ENCODE measurements at regions not wholly inside any gene's neighbourhood (a gene's known extent, or its start where the extent isn't known, plus 50 kb on each side); places are given as distances from the start of the nearest gene placed in this dataset.
"Not testable (repeated sequence)": the region's sequence is repeated elsewhere in the genome, so short reads cannot be mapped to it uniquely, and the experiment has no call there.

GRCh38 chr2:37759989-37760388, 88.5 kb upstream of the CDC42EP3 start:
- H3K4me3 ChIP-seq (ENCODE audit: low read length); intact Hi-C loops (cut with DNase I): not testable (repeated sequence)
- 96% methylated on average over 1 of the region's 1 CpG for WGBS

GRCh38 chr2:37760471-37760870, 89.0 kb upstream of the CDC42EP3 start:
- Histone ChIP-seq H3K27ac (ENCODE audit: low read length) (no peak overlapping the region), H3K4me3 (ENCODE audit: low read length) (no peak overlapping the region), H3K9me3 (ENCODE audit: control insufficient read depth, low read length) (no peaks in the 10 kb centered on the region), H3K27me3 (ENCODE audit: control insufficient read depth, insufficient read depth) (no peaks in the 10 kb centered on the region), H3K4me1 (ENCODE audit: control insufficient read depth, insufficient read depth, low read length) (no peaks in the 10 kb centered on the region)
- ATAC-seq, result no peak
- intact Hi-C loops (cut with DNase I), result no loop called here
- no peak for DNase-seq
- 75% methylated on average over 6 of the region's 6 CpGs for WGBS

More at GRCh38 chr2:37759989-37760388, 88.5 kb upstream of the CDC42EP3 start:
- not testable (repeated sequence) for H3K27ac ChIP-seq (ENCODE audit: low read length); DNase-seq; ATAC-seq; H3K27me3 ChIP-seq (ENCODE audit: control insufficient read depth, insufficient read depth); H3K9me3 ChIP-seq (ENCODE audit: control insufficient read depth, low read length); H3K4me1 ChIP-seq (ENCODE audit: control insufficient read depth, insufficient read depth, low read length)

- H3K4me1 ChIP-seq (ENCODE audit: control insufficient read depth, insufficient read depth, low read length); H3K9me3 ChIP-seq (ENCODE audit: control insufficient read depth, low read length); DNase-seq; H3K27ac ChIP-seq (ENCODE audit: low read length); ATAC-seq; H3K4me3 ChIP-seq (ENCODE audit: low read length); H3K27me3 ChIP-seq (ENCODE audit: control insufficient read depth, insufficient read depth); intact Hi-C loops (cut with DNase I): not testable (repeated sequence)
- WGBS, result 70% methylated on average over 2 of the region's 2 CpGs
Measured at GRCh38 chr2:37762281-37762680, 90.8 kb upstream of the CDC42EP3 start.

GRCh38 chr2:37764739-37765138, 93.3 kb upstream of the CDC42EP3 start:
- WGBS, result 13% methylated on average over 2 of the region's 2 CpGs
- DNase-seq (no peak), ATAC-seq (no peak)
- H3K4me1 ChIP-seq (ENCODE audit: control insufficient read depth, insufficient read depth, low read length), result peaks cover 7% of the 10 kb centered on the region
- intact Hi-C loops (cut with DNase I), result no loop called here
- H3K27ac ChIP-seq (ENCODE audit: low read length), result no peak overlapping the region
- H3K27me3 ChIP-seq (ENCODE audit: control insufficient read depth, insufficient read depth), result no peaks in the 10 kb centered on the region
- no peak overlapping the region for H3K4me3 ChIP-seq (ENCODE audit: low read length)
- no peaks in the 10 kb centered on the region for H3K9me3 ChIP-seq (ENCODE audit: control insufficient read depth, low read length)

GRCh38 chr2:37766106-37766505, 94.7 kb upstream of the CDC42EP3 start:
- DNase-seq (no peak), ATAC-seq (no peak)
- Histone ChIP-seq H3K4me3 (ENCODE audit: low read length) (no peak overlapping the region), H3K9me3 (ENCODE audit: control insufficient read depth, low read length) (no peaks in the 10 kb centered on the region), H3K27ac (ENCODE audit: low read length) (no peak overlapping the region), H3K4me1 (ENCODE audit: control insufficient read depth, insufficient read depth, low read length) (peaks cover 7% of the 10 kb centered on the region), H3K27me3 (ENCODE audit: control insufficient read depth, insufficient read depth) (no peaks in the 10 kb centered on the region)
- intact Hi-C loops (cut with DNase I), result no loop called here
- 36% methylated on average over 3 of the region's 3 CpGs for WGBS

GRCh38 chr2:37767046-37767445, 95.6 kb upstream of the CDC42EP3 start:
- H3K27ac ChIP-seq (ENCODE audit: low read length), result no peak overlapping the region
- H3K4me1 ChIP-seq (ENCODE audit: control insufficient read depth, insufficient read depth, low read length), result peaks cover 7% of the 10 kb centered on the region
- no peak overlapping the region for H3K4me3 ChIP-seq (ENCODE audit: low read length)
- no peaks in the 10 kb centered on the region for H3K27me3 ChIP-seq (ENCODE audit: control insufficient read depth, insufficient read depth)
- ATAC-seq (no peak), DNase-seq (no peak)
- H3K9me3 ChIP-seq (ENCODE audit: control insufficient read depth, low read length), result no peaks in the 10 kb centered on the region
- intact Hi-C loops (cut with DNase I), result no loop called here

- peak; percentile 75 to 88 for ATAC-seq
- Histone ChIP-seq H3K27ac (ENCODE audit: low read length) (peak overlapping the region; percentile 43), H3K9me3 (ENCODE audit: control insufficient read depth, low read length) (no peaks in the 10 kb centered on the region), H3K27me3 (ENCODE audit: control insufficient read depth, insufficient read depth) (no peaks in the 10 kb centered on the region), H3K4me3 (ENCODE audit: low read length) (no peak overlapping the region), H3K4me1 (ENCODE audit: control insufficient read depth, insufficient read depth, low read length) (peaks cover 7% of the 10 kb centered on the region)
- DNase-seq, result no peak
- 24% methylated on average over 6 of the region's 6 CpGs for WGBS
- intact Hi-C loops (cut with DNase I), result no loop called here
Measured at GRCh38 chr2:37767959-37768925, 96.8 kb upstream of the CDC42EP3 start.

GRCh38 chr2:37769551-37769950, 98.1 kb upstream of the CDC42EP3 start:
- no peak for DNase-seq
- WGBS, result 95% methylated on average over 3 of the region's 3 CpGs
- H3K27ac ChIP-seq (ENCODE audit: low read length), result no peak overlapping the region

GRCh38 chr2:37770797-37771196, 99.4 kb upstream of the CDC42EP3 start:
- Histone ChIP-seq H3K4me3 (ENCODE audit: low read length) (no peak overlapping the region), H3K27ac (ENCODE audit: low read length) (no peak overlapping the region), H3K4me1 (ENCODE audit: control insufficient read depth, insufficient read depth, low read length) (peaks cover 8% of the 10 kb centered on the region), H3K27me3 (ENCODE audit: control insufficient read depth, insufficient read depth) (no peaks in the 10 kb centered on the region), H3K9me3 (ENCODE audit: control insufficient read depth, low read length) (no peaks in the 10 kb centered on the region)
- intact Hi-C loops (cut with DNase I), result no loop called here
- WGBS, result 79% methylated on average over 2 of the region's 2 CpGs
- ATAC-seq (no peak), DNase-seq (no peak)

More at GRCh38 chr2:37769551-37769950, 98.1 kb upstream of the CDC42EP3 start:
- intact Hi-C loops (cut with DNase I), result no loop called here
- Histone ChIP-seq H3K9me3 (ENCODE audit: control insufficient read depth, low read length) (no peaks in the 10 kb centered on the region), H3K27me3 (ENCODE audit: control insufficient read depth, insufficient read depth) (no peaks in the 10 kb centered on the region), H3K4me1 (ENCODE audit: control insufficient read depth, insufficient read depth, low read length) (peaks cover 7% of the 10 kb centered on the region), H3K4me3 (ENCODE audit: low read length) (no peak overlapping the region)
- no peak for ATAC-seq

GRCh38 chr2:37771600-37772088, 100.2 kb upstream of the CDC42EP3 start:
- DNase-seq, result no peak
- Histone ChIP-seq H3K27ac (ENCODE audit: low read length) (no peak overlapping the region), H3K9me3 (ENCODE audit: control insufficient read depth, low read length) (no peaks in the 10 kb centered on the region), H3K4me3 (ENCODE audit: low read length) (no peak overlapping the region), H3K4me1 (ENCODE audit: control insufficient read depth, insufficient read depth, low read length) (peaks cover 10% of the 10 kb centered on the region), H3K27me3 (ENCODE audit: control insufficient read depth, insufficient read depth) (no peaks in the 10 kb centered on the region)
- intact Hi-C loops (cut with DNase I), result no loop called here
- ATAC-seq, result no peak
- WGBS, result 58% methylated on average over 3 of the region's 3 CpGs

- Histone ChIP-seq H3K27me3 (ENCODE audit: control insufficient read depth, insufficient read depth) (no peaks in the 10 kb centered on the region), H3K27ac (ENCODE audit: low read length) (no peak overlapping the region), H3K4me1 (ENCODE audit: control insufficient read depth, insufficient read depth, low read length) (peaks cover 8% of the 10 kb centered on the region), H3K4me3 (ENCODE audit: low read length) (no peak overlapping the region), H3K9me3 (ENCODE audit: control insufficient read depth, low read length) (no peaks in the 10 kb centered on the region)
- intact Hi-C loops (cut with DNase I), result no loop called here
- ATAC-seq (no peak), DNase-seq (no peak)
- WGBS, result 61% methylated on average over 8 of the region's 8 CpGs
Measured at GRCh38 chr2:37773371-37774130, 102.1 kb upstream of the CDC42EP3 start.
